ENCODE measurements at regions not wholly inside any gene's neighbourhood (a gene's known extent, or its start where the extent isn't known, plus 50 kb on each side); places are given as distances from the start of the nearest gene placed in this dataset.

DNA sequence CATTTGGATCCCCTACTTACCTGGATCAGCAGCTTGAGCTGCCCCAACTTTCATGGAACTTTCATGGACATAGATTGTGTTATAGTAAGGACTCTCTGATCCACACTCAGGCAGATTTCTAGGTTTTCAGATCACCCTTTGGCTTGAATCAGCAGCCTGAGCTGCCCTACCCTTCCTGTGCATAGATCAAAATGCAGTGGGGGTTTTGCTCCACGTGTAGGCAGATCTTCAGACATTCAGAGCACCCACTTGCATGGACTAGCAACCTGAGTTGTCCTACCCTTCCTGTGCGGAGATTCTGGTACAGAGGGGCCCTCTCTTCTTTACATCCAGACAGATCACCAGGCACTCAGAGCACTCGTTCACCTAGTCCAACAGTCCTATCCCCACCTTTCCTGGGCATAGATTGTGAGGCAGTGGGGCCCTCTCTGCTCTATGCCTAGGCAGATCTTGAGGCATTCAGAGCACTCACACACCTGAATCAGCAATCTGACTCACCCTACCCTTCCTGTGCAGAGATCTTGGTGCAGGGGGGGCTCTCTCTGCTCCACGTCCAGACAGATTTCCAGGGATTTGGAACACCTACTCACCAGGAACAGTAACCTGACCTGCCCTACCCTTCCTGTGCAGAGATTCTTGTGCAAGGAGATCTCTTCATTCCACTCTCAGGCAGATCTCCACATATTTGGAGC lies 705.2 kb upstream of the NRSN1 start:
- no peak for FAIRE-seq
- no peak for DNase-seq (ENCODE audit: extremely low spot score, insufficient read length, low read depth)

DNA sequence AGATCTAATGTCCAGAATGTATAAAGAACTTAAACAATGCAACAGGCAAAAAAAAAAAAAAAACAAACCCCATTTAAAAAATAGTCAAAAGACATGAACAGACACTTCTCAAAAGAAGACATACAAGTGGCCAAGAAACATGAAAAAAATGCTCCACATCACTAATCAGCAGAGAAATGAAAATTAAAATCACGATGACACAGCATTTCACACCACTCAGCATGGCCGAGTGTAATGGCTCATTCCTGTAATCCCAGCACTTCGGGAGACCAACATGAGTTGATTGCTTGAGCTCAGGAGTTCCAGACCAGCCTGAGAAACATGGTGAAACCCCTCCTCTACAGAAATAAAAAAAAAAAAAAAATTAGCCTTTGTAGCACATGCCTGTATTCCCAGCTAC lies 701.4 kb upstream of the NRSN1 start:
- no peak for FAIRE-seq
- no peak for DNase-seq (ENCODE audit: extremely low spot score, insufficient read length, low read depth)

DNA sequence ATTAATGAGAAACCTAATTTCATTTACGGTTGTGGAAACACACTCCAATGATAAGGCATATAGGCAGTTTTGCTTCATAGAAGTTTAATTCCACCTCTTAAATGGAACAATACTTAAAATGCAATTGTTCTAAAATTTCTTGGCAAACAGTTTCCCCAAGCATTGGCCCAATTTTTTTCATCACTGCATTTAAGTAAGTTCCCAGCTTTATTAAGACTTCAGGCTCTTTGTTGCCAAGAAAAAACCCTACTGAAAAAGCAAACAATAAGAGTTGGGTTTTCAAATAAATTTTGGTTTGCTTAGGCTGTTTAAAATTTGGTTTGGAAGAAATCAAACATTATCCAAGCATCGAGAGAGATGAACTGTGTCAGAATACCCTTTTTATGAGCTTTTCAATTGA lies 690.9 kb upstream of the NRSN1 start:
- no peak for FAIRE-seq
- DNase-seq (ENCODE audit: extremely low spot score, insufficient read length, low read depth): no peak

DNA sequence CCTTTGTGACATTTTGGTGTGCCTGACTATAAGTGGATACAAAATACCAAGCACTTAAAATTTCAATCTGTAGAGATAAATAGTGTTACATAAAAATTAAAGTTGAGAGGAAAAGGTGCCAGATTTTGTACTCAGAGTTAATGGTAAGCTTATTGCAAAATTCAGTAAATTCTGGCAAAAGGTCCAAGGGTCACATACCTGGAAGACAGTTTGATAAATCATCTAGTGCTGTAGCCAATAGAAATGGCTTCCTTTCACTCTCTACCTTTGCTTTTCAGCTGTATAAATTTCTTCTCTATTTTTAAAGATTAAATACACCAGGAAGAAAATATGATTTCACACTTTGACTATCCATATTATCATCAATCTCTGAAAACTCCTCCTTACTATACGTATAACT lies 690.2 kb upstream of the NRSN1 start:
- DNase-seq (ENCODE audit: extremely low spot score, insufficient read length, low read depth) (no peak), FAIRE-seq (no peak)

DNA sequence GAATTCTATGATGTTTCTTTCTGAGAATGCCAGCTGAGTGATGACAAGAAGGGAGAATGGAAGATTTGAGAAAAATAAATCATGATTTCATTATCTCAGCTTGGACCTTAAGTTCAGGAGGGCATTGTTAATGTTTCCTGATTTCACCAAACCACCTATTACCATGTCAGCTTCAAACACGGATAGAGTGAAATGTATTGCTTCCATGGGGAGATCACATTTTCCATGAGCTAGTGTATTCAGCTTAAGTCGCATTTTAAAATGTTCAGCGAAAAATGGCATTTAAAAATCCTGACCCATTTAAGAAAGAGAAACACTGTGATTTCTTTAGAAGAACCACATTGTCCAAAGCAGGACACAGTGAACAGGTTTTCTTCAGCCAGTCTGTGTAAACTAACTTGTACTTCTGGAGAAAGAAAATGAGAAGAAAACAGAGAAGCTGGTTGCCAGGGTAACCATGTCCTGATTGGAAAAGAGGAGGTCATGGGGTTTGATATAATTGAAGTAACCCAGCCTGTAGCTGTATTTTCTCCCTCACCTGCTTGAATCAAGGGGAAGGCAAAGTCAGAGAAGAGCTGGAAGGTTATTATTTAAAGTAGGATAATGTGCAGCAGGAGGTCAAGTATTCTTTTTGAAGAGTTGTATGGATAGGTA lies 684.1 kb upstream of the NRSN1 start:
- FAIRE-seq: no peak

DNA sequence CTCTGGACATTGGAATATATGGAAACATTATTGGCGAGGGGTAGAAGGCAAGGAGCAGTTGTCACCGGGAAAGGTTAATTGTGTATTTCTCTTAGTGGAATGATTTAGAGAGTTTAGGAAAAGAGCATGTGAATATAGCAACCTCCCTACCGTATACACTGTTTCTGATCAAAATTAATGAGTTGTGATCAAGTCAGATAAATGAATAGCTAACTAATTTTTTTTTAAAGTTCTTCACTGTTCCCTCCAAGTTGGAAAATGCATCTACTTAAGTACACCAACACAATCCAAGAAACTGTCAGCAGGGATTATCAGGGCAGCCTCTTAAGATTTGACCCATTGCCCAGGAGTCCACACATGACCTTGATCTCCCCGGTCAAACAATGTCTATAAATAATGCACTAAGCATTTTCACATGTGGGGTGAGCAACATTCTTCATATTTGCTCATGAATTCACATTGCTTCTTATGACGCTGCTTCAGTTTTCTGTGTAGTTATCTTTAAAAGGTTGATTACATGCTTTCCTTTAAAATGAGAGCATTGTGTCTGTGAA lies 680.8 kb upstream of the NRSN1 start:
- DNase-seq (ENCODE audit: extremely low spot score, insufficient read length, low read depth) (no peak), FAIRE-seq (no peak)

More for the DNA sequence above, 684.1 kb upstream of the NRSN1 start:
- no peak for DNase-seq (ENCODE audit: extremely low spot score, insufficient read length, low read depth)

DNA sequence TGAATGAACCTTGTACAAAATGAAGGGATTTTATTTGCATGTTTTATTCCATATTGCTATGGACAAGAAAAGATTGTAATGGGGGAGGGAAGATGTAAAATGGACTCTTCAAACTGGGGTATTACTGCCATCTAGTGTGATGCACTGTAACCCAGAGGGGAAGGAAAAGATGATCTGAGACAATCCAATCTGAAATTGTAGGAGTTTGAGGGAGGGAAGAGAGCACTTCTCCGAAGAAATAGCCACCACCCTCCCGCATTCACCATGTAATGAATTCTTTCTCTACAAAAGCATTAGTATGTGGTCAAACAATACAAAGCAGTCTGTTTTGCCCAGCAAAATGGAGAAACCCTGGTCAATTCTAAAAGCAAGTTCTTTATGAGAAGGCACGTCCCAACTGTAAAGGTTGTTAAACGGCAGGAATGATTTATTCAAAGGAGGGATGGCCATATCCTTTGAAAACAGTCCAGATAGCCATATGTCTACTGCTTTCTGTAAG lies 679.5 kb upstream of the NRSN1 start:
- FAIRE-seq (no peak), DNase-seq (ENCODE audit: extremely low spot score, insufficient read length, low read depth) (no peak)

DNA sequence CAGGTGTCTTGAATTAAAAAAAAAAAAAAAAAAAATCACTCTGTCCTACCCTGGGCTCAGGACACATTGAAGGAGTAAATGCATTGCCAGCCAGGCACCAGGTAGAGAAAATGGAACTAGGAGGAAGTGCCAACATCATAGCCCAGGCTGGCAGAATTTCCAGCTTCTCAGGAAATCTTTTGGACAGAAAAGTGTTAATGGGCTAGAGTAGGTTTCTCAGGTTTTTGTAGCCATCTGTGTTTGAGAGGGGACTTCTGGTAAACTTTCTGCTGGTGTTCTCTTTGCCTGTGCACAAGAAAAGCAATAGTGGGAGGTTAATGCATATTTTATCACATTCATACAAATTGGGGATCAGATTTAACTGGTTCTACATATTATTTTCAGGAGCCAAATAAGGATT lies 678.3 kb upstream of the NRSN1 start:
- no peak for DNase-seq (ENCODE audit: extremely low spot score, insufficient read length, low read depth)
- FAIRE-seq: no peak

DNA sequence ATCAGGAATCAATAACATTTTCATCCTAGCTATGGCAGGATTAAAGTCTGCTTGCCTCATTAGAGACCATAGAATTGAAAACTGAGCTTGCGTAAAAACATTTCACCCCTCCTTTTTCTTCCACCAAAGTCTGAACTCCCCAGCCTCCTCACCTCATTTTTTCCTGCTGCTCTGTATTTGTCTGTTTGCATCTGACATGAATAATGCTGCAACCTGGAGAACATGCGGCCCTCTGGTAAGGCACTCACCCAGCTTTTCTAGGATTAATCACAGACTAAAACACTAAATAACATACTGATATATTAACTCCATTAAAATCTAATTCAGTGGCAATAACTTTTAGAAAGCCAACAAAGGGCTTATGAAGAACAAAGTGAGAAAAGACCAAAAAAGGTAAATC lies 677.7 kb upstream of the NRSN1 start:
- DNase-seq (ENCODE audit: extremely low spot score, insufficient read length, low read depth): no peak
- no peak for FAIRE-seq

DNA sequence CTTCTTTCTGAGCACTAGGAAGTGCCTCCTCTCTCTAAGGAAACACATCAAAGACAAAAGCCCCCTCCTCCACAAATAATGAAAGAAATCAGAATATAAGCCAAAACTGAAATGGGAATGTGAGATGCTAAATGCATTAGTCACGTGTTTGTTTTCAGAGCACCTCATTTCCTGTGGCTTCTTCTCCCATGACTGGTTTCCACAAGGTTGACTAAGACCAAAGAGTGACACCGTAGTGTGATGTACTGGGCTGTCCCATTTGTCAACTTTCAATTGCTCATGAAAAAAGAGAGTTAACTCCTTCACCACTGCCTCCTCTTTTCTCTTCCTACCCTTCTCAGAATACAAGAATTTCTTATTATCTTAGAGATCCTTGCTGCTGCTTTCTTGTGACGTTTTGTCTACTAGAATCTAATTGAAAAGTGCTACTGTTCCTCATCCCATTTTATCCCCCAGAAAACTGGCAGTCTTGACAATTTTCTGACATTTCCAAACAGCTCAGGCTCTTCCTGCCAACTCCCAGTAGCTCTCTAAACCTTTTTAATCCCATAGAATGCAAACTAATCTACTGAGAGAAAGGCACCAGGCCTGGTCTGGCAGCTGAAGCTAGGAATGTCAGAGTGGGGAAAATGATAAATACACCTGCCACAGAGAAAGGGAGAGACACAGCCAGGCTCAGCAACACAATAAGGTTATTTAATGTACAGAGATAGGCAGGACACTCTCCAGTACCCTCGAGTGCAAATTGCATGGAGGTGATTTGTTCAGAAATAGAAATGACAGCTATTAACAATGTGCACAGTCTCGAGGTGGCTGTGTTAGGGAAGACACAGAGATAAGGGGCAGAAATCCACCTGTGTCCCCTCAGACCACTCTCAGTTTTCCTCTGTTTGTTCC lies 671.7 kb upstream of the NRSN1 start:
- FAIRE-seq (no peak), DNase-seq (ENCODE audit: extremely low spot score, insufficient read length, low read depth) (no peak)

DNA sequence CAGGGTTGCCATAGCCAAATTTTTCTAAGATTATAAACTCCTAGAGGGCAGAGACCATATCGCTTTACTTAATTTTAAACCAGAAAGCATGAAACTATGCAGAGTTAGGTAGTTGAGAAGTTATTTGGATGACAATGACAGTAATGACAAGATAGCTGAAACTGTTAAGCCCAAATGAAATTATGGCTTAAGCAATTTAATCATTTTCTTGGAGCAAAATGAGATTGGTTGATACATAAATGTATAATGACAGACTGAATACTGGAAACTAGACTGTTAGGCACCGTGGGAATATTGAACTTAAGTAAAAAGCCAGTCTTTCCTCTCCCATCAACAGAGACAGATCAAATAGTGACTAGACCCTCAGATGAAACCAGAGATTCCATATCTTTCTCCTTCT lies 670.3 kb upstream of the NRSN1 start:
- FAIRE-seq (no peak), DNase-seq (ENCODE audit: extremely low spot score, insufficient read length, low read depth) (no peak)

DNA sequence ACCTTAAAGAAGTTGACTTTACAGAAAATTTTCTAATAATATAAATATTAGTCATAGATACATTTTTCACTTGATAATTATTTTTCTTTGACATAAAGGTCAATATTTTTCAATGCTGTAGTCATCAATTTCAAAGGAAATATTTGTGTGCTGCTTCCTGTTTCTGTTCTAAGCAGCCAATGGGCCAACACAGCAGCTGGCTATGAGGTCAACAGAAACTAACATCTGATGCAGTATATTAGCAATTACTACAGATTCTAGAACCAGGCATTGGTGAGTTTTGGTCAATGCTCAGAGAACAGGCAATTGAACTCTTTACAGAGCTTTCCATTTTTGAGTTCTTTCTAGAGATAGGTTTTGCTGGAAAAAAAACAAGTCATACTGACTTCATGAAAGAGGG lies 669.6 kb upstream of the NRSN1 start:
- no peak for DNase-seq (ENCODE audit: extremely low spot score, insufficient read length, low read depth)
- FAIRE-seq: no peak

DNA sequence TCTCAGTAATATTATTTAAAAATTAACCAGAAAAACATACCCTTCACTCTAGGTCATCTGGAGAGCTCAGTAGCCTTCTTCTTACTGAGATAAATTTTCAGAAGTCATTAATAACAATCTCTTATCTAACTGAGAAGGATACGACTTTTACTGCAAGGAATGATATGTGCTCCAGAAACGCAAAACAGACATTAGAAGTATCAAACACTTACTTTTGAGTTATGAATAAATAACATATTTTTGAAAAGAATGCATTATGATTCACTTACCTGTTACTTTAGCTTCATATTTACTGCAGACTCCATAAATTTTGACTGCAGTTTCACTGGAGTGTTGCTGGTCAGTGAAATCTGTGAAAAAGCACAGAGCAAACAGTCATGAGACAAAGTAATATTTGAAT lies 668.7 kb upstream of the NRSN1 start:
- DNase-seq (ENCODE audit: extremely low spot score, insufficient read length, low read depth): no peak
- FAIRE-seq: no peak

DNA sequence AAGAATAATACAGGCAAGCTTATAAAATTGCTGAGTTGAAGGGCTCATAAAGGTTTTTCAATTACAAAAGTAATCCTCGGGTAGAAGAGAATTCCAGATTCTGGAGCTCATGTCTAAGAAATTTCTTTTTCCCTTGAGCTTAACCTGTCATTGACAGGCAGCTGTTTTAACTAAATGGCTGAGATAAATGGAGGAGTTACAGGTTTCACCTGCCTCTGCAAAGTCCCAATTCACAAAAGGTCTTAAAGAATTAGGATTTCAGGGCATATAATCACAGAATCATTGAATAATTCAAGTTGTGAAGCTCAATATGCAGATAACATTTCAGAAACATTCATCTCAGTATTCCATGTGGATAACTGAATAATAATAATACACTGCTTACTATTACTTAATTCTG lies 660.1 kb upstream of the NRSN1 start:
- DNase-seq (ENCODE audit: extremely low spot score, insufficient read length, low read depth): no peak
- FAIRE-seq: no peak

DNA sequence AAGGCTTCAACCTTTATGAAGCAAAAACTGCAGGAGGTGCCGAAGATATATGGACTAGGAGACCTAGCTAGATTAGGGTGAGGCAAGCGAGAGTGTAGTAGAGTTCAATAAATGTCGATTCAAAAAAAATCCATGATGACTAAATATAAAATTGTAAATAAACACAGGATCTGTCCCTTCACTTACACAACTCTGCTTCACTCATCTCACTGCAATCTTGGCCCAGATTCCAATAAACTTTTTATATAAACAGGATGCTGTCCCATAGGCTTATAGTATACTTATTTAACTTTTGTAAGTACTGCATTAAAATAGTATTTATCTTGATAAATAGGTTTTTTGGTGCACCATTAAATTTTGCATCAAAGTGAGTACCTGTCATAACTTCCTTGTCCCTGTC lies 648.4 kb upstream of the NRSN1 start:
- DNase-seq (ENCODE audit: extremely low spot score, insufficient read length, low read depth) (no peak), FAIRE-seq (no peak)

DNA sequence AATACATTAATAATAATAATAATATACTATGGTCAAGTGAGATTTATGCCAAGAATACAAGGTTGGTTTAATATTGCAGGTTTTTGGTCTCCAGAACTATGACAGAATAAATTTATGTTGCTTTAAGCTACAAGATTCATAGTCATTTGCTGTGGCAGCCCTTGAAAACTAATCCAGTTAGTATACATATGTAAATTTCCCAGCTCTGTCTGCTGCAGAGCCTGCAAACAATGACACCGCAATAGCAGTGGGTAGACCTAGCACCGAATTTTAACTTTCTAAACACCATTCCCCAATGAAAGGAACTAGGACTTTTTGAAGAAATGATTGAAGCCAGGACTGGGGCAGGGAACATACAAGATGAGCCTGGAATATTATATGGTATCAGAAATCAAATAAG lies 647.7 kb upstream of the NRSN1 start:
- FAIRE-seq: no peak
- DNase-seq (ENCODE audit: extremely low spot score, insufficient read length, low read depth): no peak

DNA sequence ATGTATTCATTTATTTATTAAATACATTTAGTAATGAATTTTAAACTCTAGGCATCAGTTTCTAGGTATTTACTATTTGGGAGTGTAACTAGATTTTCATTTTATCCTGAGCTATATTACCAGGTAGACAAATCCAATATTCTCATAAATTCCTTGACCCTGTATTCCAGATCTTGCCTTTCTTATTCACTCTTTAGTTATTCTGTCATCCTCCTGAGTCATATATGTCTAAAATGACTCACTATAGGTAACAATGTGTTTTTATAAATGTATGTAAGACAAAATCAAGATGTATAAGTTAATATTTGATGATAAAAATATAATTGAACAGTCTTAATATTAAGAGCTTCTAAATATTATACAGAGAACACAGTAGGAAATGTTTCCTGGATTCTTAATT lies 642.1 kb upstream of the NRSN1 start:
- no peak for FAIRE-seq
- DNase-seq (ENCODE audit: extremely low spot score, insufficient read length, low read depth): no peak

DNA sequence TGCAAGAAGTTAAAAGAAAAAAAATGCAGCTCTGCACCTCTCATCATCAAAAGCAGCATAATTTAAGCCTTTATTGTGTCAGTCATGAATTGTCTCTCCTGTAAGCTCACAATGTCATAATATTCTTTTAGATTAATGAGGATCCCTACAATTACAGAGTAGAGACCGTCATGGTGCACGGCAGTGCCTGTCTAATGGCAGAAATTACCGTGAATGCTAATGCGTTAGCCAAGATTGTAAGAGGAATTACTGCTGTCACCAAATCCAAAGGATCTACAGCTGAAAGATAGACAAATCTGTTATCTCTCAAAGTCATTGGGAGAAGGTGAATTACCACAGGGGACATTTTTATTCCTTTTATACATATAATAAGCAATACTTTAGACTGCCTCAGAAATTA lies 631.6 kb upstream of the NRSN1 start:
- DNase-seq (ENCODE audit: extremely low spot score, insufficient read length, low read depth) (no peak), FAIRE-seq (no peak)

DNA sequence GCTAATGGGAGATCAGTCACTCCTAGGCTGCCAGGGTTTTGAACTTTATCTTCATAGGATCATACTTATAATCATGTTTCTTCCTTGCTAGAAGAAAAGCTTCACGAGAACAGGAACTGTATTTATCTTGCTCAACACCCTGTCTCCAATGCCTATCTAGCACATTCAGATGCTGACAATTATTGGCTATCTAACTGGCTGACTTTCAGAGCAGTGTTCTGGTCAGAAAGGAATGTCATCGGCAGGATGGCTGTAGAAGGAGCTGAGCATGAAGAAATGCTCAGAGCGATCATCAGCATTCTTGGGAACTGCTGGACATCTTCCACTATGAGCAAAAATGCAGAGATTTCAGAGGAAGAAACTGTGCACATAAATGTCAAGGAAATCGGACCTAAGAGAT lies 628.0 kb upstream of the NRSN1 start:
- FAIRE-seq (no peak), DNase-seq (ENCODE audit: extremely low spot score, insufficient read length, low read depth) (no peak)

DNA sequence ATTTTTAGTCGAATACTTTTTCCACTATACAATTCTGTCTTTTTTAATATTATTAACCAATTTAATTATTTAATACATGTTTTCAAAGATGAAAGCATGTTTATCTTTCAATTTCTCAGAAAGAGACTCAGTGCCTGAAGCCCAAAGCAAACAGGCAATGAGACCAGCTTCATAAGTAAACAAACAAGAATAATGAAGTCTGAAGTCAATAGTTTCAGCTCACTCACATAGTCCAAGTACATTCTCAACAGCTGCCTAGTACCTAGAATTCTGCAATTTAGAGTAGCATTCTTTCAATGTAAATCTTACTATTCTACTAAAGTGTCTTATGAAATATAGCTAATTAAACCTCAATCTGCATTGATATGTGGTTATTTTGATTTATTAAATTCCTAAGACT lies 626.5 kb upstream of the NRSN1 start:
- no peak for DNase-seq (ENCODE audit: extremely low spot score, insufficient read length, low read depth)
- no peak for FAIRE-seq

DNA sequence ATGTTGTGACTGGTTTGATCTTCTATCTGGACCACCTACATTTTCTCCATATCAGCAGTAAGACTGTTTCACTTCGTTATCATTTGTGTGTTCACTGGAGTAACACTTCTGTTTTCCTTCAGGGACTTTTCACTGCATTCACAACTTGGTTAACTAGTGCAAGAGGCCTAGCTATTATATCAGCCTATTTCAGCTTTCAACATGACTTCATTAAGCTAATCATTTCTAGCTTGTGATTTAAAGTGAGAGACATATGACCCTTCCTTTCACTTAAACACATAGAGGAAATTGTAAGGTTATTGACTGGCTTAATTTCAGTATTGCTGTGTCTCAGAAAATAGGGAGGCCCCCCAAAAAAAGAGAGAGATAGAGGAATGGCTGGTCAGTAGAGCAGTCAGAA lies 622.8 kb upstream of the NRSN1 start:
- DNase-seq (ENCODE audit: extremely low spot score, insufficient read length, low read depth) (no peak), FAIRE-seq (no peak)
